ENCODE measurements at regions not wholly inside any gene's neighbourhood (a gene's known extent, or its start where the extent isn't known, plus 50 kb on each side); places are given as distances from the start of the nearest gene placed in this dataset.

DNA sequence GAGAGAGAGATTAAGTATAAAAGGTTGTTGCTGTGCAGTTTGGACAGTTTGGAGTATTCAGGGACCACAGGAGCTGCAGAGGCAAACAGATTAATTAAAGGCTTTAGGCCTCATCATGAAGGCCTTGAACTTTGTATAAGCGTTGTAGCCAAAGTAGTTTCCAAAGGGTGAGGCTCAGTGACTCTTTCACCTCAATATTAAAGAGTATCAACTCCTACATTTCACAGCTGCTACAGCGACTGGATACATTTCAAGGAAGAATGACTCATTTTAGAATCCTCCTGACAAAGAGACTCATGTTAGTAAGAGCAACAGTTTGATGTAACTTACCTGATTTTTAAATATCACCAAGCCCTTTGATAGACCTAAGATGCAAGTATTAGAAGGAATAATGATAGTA, 355.5 kb downstream of the HLX start:
- intact Hi-C loops (cut with micrococcal nuclease): no loop called here
- Mint-ChIP-seq H3K36me3 (no peaks in the 10 kb centered on the region), H3K4me1 (no peaks in the 10 kb centered on the region), H3K4me3 (no peak overlapping the region), H3K9me3 (no peaks in the 10 kb centered on the region), H3K27ac (no peak overlapping the region), H3K27me3 (ENCODE audit: low read depth in 2 of 2) (no peaks in the 10 kb centered on the region)
- H3K27me3 ChIP-seq (ENCODE audit: control insufficient read depth, insufficient read depth, low read length): no peaks in the 10 kb centered on the region
- no peak overlapping the region for H3K4me3 ChIP-seq (ENCODE audit: low read length)
- no peaks in the 10 kb centered on the region for H3K36me3 ChIP-seq (ENCODE audit: control insufficient read depth, insufficient read depth, low read length)
- no peak for ATAC-seq
- H3K27ac ChIP-seq (ENCODE audit: low read length): no peak overlapping the region
- TF ChIP-seq, protein P1, sequence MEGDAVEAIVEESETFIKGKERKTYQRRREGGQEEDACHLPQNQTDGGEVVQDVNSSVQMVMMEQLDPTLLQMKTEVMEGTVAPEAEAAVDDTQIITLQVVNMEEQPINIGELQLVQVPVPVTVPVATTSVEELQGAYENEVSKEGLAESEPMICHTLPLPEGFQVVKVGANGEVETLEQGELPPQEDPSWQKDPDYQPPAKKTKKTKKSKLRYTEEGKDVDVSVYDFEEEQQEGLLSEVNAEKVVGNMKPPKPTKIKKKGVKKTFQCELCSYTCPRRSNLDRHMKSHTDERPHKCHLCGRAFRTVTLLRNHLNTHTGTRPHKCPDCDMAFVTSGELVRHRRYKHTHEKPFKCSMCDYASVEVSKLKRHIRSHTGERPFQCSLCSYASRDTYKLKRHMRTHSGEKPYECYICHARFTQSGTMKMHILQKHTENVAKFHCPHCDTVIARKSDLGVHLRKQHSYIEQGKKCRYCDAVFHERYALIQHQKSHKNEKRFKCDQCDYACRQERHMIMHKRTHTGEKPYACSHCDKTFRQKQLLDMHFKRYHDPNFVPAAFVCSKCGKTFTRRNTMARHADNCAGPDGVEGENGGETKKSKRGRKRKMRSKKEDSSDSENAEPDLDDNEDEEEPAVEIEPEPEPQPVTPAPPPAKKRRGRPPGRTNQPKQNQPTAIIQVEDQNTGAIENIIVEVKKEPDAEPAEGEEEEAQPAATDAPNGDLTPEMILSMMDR (IDR thresholded peaks at IDR 0.05): no peak
- H3K4me1 ChIP-seq (ENCODE audit: control insufficient read depth, insufficient read depth, low read length): no peaks in the 10 kb centered on the region
- DNase-seq: no peak
- H3K9me3 ChIP-seq (ENCODE audit: control insufficient read depth, insufficient read depth, low read length): no peaks in the 10 kb centered on the region
- 90% methylated on average over 2 of the region's 2 CpGs for WGBS (ENCODE audit: insufficient coverage)

DNA sequence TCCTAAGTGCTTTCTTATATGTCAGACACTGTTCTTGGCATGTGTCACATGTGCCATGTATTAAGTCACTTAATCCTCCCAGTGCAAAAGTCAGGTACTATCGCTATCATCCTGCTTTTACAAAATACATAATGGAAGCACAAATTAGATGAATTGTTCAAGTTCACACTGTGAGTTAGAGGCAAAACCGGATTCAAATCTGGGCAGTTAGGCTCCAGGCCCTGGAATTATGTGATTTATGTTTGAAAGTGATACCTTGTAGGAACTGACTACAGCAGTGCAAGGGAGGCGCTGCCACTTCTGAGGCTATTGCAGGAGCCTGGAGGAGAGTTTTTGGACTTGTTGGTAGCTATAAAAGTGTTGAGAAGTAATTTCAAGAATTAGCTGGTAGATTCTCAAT, 358.3 kb downstream of the HLX start:
- no peaks in the 10 kb centered on the region for H3K4me1 Mint-ChIP-seq

DNA sequence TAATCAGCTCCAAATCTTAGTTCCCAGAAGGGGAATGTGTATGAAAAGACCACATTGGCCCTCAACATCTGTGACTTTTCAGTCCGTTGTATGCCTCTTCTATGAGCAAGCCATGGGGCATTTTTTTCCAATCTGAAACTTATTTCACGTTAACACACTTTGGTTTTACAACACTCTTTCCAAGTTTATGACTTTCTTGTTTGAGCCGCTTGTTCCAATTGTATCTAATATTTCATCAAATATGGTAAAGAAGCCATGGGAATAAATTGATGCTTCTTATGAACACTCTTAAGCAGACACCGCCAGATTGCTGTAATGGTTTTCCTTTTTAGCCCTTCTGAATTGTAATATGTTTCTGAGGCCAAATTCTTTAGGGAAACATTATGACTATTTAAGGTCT, 359.9 kb downstream of the HLX start:
- no peak overlapping the region for H3K27ac Mint-ChIP-seq
- 74% methylated on average over 2 of the region's 4 CpGs for WGBS (ENCODE audit: insufficient coverage)
- H3K27me3 Mint-ChIP-seq (ENCODE audit: low read depth in 2 of 2): peaks cover 2 to 7% of the 10 kb centered on the region in 2 donors
- no peaks in the 10 kb centered on the region for H3K36me3 Mint-ChIP-seq
- Histone ChIP-seq H3K9me3 (ENCODE audit: control insufficient read depth, insufficient read depth, low read length) (no peaks in the 10 kb centered on the region), H3K36me3 (ENCODE audit: control insufficient read depth, insufficient read depth, low read length) (no peaks in the 10 kb centered on the region), H3K4me3 (ENCODE audit: low read length) (no peak overlapping the region), H3K27ac (ENCODE audit: low read length) (no peak overlapping the region), H3K4me1 (ENCODE audit: control insufficient read depth, insufficient read depth, low read length) (no peaks in the 10 kb centered on the region), H3K27me3 (ENCODE audit: control insufficient read depth, insufficient read depth, low read length) (no peaks in the 10 kb centered on the region)
- H3K9me3 Mint-ChIP-seq: no peaks in the 10 kb centered on the region
- TF ChIP-seq, protein P1 (IDR thresholded peaks at IDR 0.05): no peak
- DNase-seq: no peak
- H3K4me3 Mint-ChIP-seq: no peak overlapping the region
- H3K4me1 Mint-ChIP-seq: no peaks in the 10 kb centered on the region
- ATAC-seq: no peak
- intact Hi-C loops (cut with micrococcal nuclease): no loop called here

More for the DNA sequence above, 358.3 kb downstream of the HLX start:
- ATAC-seq (no peak), DNase-seq (no peak)
- no peaks in the 10 kb centered on the region for H3K9me3 Mint-ChIP-seq
- no peak overlapping the region for H3K27ac ChIP-seq (ENCODE audit: low read length)
- TF ChIP-seq, protein P1 (IDR thresholded peaks at IDR 0.05): no peak
- H3K4me3 ChIP-seq (ENCODE audit: low read length): no peak overlapping the region
- no peak overlapping the region for H3K4me3 Mint-ChIP-seq
- peaks cover under 1 to 3% of the 10 kb centered on the region in 2 donors for H3K27me3 Mint-ChIP-seq (ENCODE audit: low read depth in 2 of 2)
- intact Hi-C loops (cut with micrococcal nuclease): no loop called here
- no peak overlapping the region for H3K27ac Mint-ChIP-seq
- H3K36me3 ChIP-seq (ENCODE audit: control insufficient read depth, insufficient read depth, low read length): no peaks in the 10 kb centered on the region
- H3K27me3 ChIP-seq (ENCODE audit: control insufficient read depth, insufficient read depth, low read length): no peaks in the 10 kb centered on the region
- no peaks in the 10 kb centered on the region for H3K36me3 Mint-ChIP-seq
- 73% methylated on average over 3 of the region's 3 CpGs for WGBS (ENCODE audit: insufficient coverage)
- no peaks in the 10 kb centered on the region for H3K9me3 ChIP-seq (ENCODE audit: control insufficient read depth, insufficient read depth, low read length)
- H3K4me1 ChIP-seq (ENCODE audit: control insufficient read depth, insufficient read depth, low read length): no peaks in the 10 kb centered on the region

DNA sequence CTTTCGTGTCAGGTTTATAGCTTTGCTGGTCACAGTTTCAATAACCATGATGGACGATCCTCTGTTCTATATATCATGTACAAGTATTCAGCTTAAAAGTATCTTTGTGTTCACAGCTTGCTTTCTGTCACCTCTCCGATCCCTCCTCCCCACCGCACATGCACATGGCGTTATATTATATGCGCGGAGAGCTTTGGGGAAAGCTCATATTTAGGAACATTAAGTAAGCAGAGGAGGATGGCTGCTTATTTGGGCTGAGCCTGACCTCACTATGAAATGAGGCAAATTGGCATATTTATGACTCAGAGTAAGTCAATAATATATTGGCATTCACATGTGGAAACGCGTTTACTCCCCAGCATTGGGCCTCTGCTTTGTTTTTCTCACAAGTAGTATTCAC, 360.5 kb downstream of the HLX start:
- no peak overlapping the region for H3K27ac ChIP-seq (ENCODE audit: low read length)
- TF ChIP-seq, protein P1 (IDR thresholded peaks at IDR 0.05): no peak
- ATAC-seq (no peak), DNase-seq (no peak)
- no peaks in the 10 kb centered on the region for H3K4me1 ChIP-seq (ENCODE audit: control insufficient read depth, insufficient read depth, low read length)
- Mint-ChIP-seq H3K4me3 (no peak overlapping the region), H3K9me3 (no peaks in the 10 kb centered on the region), H3K27ac (no peak overlapping the region), H3K27me3 (ENCODE audit: low read depth in 2 of 2) (peaks cover 2 to 7% of the 10 kb centered on the region in 2 donors), H3K36me3 (no peaks in the 10 kb centered on the region), H3K4me1 (no peaks in the 10 kb centered on the region)
- H3K9me3 ChIP-seq (ENCODE audit: control insufficient read depth, insufficient read depth, low read length): no peaks in the 10 kb centered on the region
- 96% methylated on average over 8 of the region's 9 CpGs for WGBS (ENCODE audit: insufficient coverage)
- no peaks in the 10 kb centered on the region for H3K36me3 ChIP-seq (ENCODE audit: control insufficient read depth, insufficient read depth, low read length)
- H3K4me3 ChIP-seq (ENCODE audit: low read length): no peak overlapping the region
- no peaks in the 10 kb centered on the region for H3K27me3 ChIP-seq (ENCODE audit: control insufficient read depth, insufficient read depth, low read length)
- intact Hi-C loops (cut with micrococcal nuclease): no loop called here

Data from natural killer cell (primary cell).